OCI-LY1 (cell line): ENCODE measurements at regions not wholly inside any gene's neighbourhood (a gene's known extent, or its start where the extent isn't known, plus 50 kb on each side); places are given as distances from the start of the nearest gene placed in this dataset.

ENCODE experiments used
- EZH2 ChIP-seq: fragments of 200-600 bp; sonication (generic), shearing (Covaris generic); IDR thresholded peaks from 2 replicates; pipeline ENCODE4 v1.8.0; 2017; ENCODE audit warnings: borderline replicate concordance, mixed run types, mild to moderate bottlenecking, antibody characterized with exemption, low read length, moderate library complexity, mixed read lengths
- TF ChIP-seq, protein P1 (sequence below): fragments of 200-600 bp; sonication (generic), shearing (Covaris generic); IDR thresholded peaks from 2 replicates; pipeline ENCODE4 v1.5.1; 2017; ENCODE audit warnings: mild to moderate bottlenecking, antibody characterized with exemption, low read length, moderate library complexity, mixed read lengths

DNA sequence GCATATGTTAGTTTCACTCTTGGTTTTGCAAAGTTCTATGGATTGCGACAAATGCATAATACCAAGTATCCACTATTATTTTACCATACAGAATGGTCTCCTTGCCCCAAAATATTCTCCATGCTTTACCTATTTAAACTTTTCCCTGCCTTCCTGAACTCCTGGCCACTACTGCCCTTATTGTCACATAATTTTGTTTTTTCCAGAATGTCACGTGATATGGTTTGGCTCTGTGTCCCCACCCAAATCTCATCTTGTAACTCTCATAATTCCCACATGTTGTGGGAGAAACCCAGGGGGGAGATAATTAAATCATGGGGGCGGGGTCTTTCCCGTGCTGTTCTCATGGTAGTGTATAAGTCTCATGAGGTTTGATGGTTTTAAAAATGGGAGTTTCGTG lies 760.0 kb downstream of the METTL4 start:
- TF ChIP-seq, protein P1, sequence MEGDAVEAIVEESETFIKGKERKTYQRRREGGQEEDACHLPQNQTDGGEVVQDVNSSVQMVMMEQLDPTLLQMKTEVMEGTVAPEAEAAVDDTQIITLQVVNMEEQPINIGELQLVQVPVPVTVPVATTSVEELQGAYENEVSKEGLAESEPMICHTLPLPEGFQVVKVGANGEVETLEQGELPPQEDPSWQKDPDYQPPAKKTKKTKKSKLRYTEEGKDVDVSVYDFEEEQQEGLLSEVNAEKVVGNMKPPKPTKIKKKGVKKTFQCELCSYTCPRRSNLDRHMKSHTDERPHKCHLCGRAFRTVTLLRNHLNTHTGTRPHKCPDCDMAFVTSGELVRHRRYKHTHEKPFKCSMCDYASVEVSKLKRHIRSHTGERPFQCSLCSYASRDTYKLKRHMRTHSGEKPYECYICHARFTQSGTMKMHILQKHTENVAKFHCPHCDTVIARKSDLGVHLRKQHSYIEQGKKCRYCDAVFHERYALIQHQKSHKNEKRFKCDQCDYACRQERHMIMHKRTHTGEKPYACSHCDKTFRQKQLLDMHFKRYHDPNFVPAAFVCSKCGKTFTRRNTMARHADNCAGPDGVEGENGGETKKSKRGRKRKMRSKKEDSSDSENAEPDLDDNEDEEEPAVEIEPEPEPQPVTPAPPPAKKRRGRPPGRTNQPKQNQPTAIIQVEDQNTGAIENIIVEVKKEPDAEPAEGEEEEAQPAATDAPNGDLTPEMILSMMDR: no peak
- no peak for TF ChIP-seq EZH2
